Naive thymus-derived CD4-positive, alpha-beta T cell (primary cell): ENCODE measurements at regions not wholly inside any gene's neighbourhood (a gene's known extent, or its start where the extent isn't known, plus 50 kb on each side); places are given as distances from the start of the nearest gene placed in this dataset.

Experiments
- ATAC-seq: fragments of 150-1000 bp; cut with Tn5 transposase; 2 replicates; pipeline ENCODE4 v1.10.0; 2021; ENCODE audit warnings: mild to moderate bottlenecking, moderate library complexity
- CTCF ChIA-PET: fragments of 350-600 bp; sonication (Branson Sonifier 250); formaldehyde crosslinking; loops from one replicate; lab custom pipeline; 2021; ENCODE audit warnings: antibody characterized with exemption; lab: Charles Lee
- POLR2A ChIA-PET: fragments of 350-600 bp; sonication (Branson Sonifier 250); formaldehyde crosslinking; loops from one replicate; lab custom pipeline; 2021; ENCODE audit warnings: antibody characterized with exemption, inconsistent platforms; lab: Charles Lee
- DNase-seq, 9 donors: peaks; one replicate each; pipeline versions ENCODE4 v3.0.0 to v3.0.0-alpha.2; 2020 to 2022; ENCODE audit warnings: mixed read lengths in 1 of 9
- H3K27ac ChIP-seq: one replicate; pipeline ENCODE4 v1.7.0; 2013; ENCODE audit warnings: mild to moderate bottlenecking, low read depth, low read length, moderate library complexity
- H3K27me3 ChIP-seq, 2 donors: one replicate each; pipeline ENCODE4 v1.7.0; 2013; ENCODE audit warnings: low read length in 2 of 2, mild to moderate bottlenecking in 2 of 2, moderate library complexity in 2 of 2; ENCODE audit not compliant: control insufficient read depth in 2 of 2, insufficient read depth in 2 of 2
- H3K36me3 ChIP-seq, 3 experiments: 1 replicate in 2 of 3; 2 replicates in 1 of 3; pipeline ENCODE4 v1.7.0; 2013; ENCODE audit warnings: low read length in 3 of 3, mild to moderate bottlenecking in 3 of 3, moderate library complexity in 1 of 3; ENCODE audit not compliant: insufficient read depth in 3 of 3, control insufficient read depth in 2 of 3
- H3K4me1 ChIP-seq, 2 donors: one replicate each; pipeline ENCODE4 v1.7.0; 2013; ENCODE audit warnings: low read length in 2 of 2, mild to moderate bottlenecking in 2 of 2, moderate library complexity in 1 of 2; ENCODE audit not compliant: control insufficient read depth in 2 of 2, insufficient read depth in 2 of 2
- H3K4me3 ChIP-seq: 2 replicates; pipeline ENCODE4 v1.7.0; 2013; ENCODE audit warnings: mild to moderate bottlenecking, low read length
- H3K9me3 ChIP-seq, 3 experiments: 1 replicate in 2 of 3; 2 replicates in 1 of 3; pipeline ENCODE4 v1.7.0; 2013; ENCODE audit warnings: low read length in 3 of 3; ENCODE audit not compliant: control insufficient read depth in 2 of 3
- H3K27ac Mint-ChIP-seq, 9 donors: one replicate each; pipeline ENCODE4 v1.8.0; 2020 to 2022; ENCODE audit warnings: mixed read lengths in 9 of 9, mild to moderate bottlenecking in 8 of 9, moderate library complexity in 5 of 9, inconsistent platforms in 2 of 9
- H3K27me3 Mint-ChIP-seq, 5 donors: one replicate each; pipeline ENCODE4 v1.8.0; 2021 to 2022; ENCODE audit warnings: mixed read lengths in 5 of 5, mild to moderate bottlenecking in 1 of 5
- H3K36me3 Mint-ChIP-seq, 5 donors: one replicate each; pipeline ENCODE4 v1.8.0; 2020 to 2022; ENCODE audit warnings: mixed read lengths in 5 of 5, mild to moderate bottlenecking in 3 of 5, inconsistent platforms in 1 of 5
- H3K4me1 Mint-ChIP-seq, 7 donors: one replicate each; pipeline ENCODE4 v1.8.0; 2020 to 2022; ENCODE audit warnings: mixed read lengths in 7 of 7, mild to moderate bottlenecking in 3 of 7, inconsistent platforms in 1 of 7
- H3K4me3 Mint-ChIP-seq, 10 donors: one replicate each; pipeline ENCODE4 v1.8.0; 2020 to 2022; ENCODE audit warnings: mild to moderate bottlenecking in 10 of 10, mixed read lengths in 10 of 10, moderate library complexity in 6 of 10, inconsistent platforms in 2 of 10
- H3K9me3 Mint-ChIP-seq, 11 donors: one replicate each; pipeline ENCODE4 v1.8.0; 2020 to 2022; ENCODE audit warnings: mixed read lengths in 11 of 11, mild to moderate bottlenecking in 4 of 11, inconsistent platforms in 1 of 11, moderate library complexity in 1 of 11
- intact Hi-C, 2 donors: fragments of 100-400 bp; cut with micrococcal nuclease; formaldehyde crosslinking; loops; one replicate each; pipeline ENCODE4 v1.15.1; 2023

- Mint-ChIP-seq H3K27ac (no peak overlapping the region), H3K9me3 (peaks cover 0 to 26% (median 6%) of the 10 kb centered on the region in 11 donors), H3K36me3 (no peaks in the 10 kb centered on the region), H3K27me3 (peaks cover 37 to 67% (median 44%) of the 10 kb centered on the region in 5 donors), H3K4me1 (no peaks in the 10 kb centered on the region), H3K4me3 (no peak overlapping the region)
- Histone ChIP-seq H3K27me3 (no peaks in the 10 kb centered on the region), H3K27ac (no peak overlapping the region), H3K9me3 (no peaks in the 10 kb centered on the region), H3K4me1 (no peaks in the 10 kb centered on the region), H3K36me3 (no peaks in the 10 kb centered on the region), H3K4me3 (no peak overlapping the region)
- ATAC-seq (no peak), DNase-seq (no peak)
- ChIA-PET POLR2A (no interaction called here), CTCF (no interaction called here)
- intact Hi-C loops = no loop called here
Observed at GRCh38 chr20:4534315-4534714, 151.9 kb upstream of the PRNP start.

GRCh38 chr20:4533368-4534133, 152.7 kb upstream of the PRNP start:
- POLR2A ChIA-PET = no interaction called here
- Mint-ChIP-seq H3K27ac (no peak overlapping the region), H3K36me3 (peaks cover 0 to 2% (median 0%) of the 10 kb centered on the region in 5 donors), H3K27me3 (peaks cover 41 to 70% (median 48%) of the 10 kb centered on the region in 5 donors), H3K9me3 (peaks cover 0 to 34% (median 9%) of the 10 kb centered on the region in 11 donors), H3K4me1 (no peaks in the 10 kb centered on the region), H3K4me3 (no peak overlapping the region)
- no peak for DNase-seq
- H3K4me3 ChIP-seq = no peak overlapping the region
- no peaks in the 10 kb centered on the region for H3K36me3 ChIP-seq
- no peak for ATAC-seq
- intact Hi-C loops = no loop called here
- no peaks in the 10 kb centered on the region for H3K27me3 ChIP-seq
- H3K9me3 ChIP-seq = no peaks in the 10 kb centered on the region
- H3K4me1 ChIP-seq = no peaks in the 10 kb centered on the region
- CTCF ChIA-PET = no interaction called here
- H3K27ac ChIP-seq = no peak overlapping the region

GRCh38 chr20:4532772-4533171, 153.5 kb upstream of the PRNP start:
- H3K4me3 ChIP-seq = no peak overlapping the region
- no peaks in the 10 kb centered on the region for H3K9me3 ChIP-seq
- CTCF ChIA-PET = no interaction called here
- Mint-ChIP-seq H3K9me3 (peaks cover 0 to 41% (median 14%) of the 10 kb centered on the region in 11 donors), H3K4me1 (no peaks in the 10 kb centered on the region), H3K27ac (no peak overlapping the region), H3K4me3 (no peak overlapping the region), H3K36me3 (peaks cover 0 to 9% (median 0%) of the 10 kb centered on the region in 5 donors), H3K27me3 (peaks cover 40 to 75% (median 51%) of the 10 kb centered on the region in 5 donors)
- H3K4me1 ChIP-seq = no peaks in the 10 kb centered on the region
- H3K36me3 ChIP-seq = no peaks in the 10 kb centered on the region
- POLR2A ChIA-PET = no interaction called here
- no peak for DNase-seq
- no peaks in the 10 kb centered on the region for H3K27me3 ChIP-seq
- no peak overlapping the region for H3K27ac ChIP-seq
- intact Hi-C loops = no loop called here
- no peak for ATAC-seq

GRCh38 chr20:4524792-4525191, 161.5 kb upstream of the PRNP start:
- Mint-ChIP-seq H3K9me3 (peaks cover 2 to 41% (median 20%) of the 10 kb centered on the region in 11 donors), H3K4me1 (no peaks in the 10 kb centered on the region), H3K36me3 (peaks cover 0 to 11% (median 0%) of the 10 kb centered on the region in 5 donors), H3K27me3 (peaks cover 19 to 55% (median 35%) of the 10 kb centered on the region in 5 donors), H3K4me3 (no peak overlapping the region), H3K27ac (no peak overlapping the region)
- Histone ChIP-seq H3K27ac (no peak overlapping the region), H3K27me3 (no peaks in the 10 kb centered on the region), H3K36me3 (no peaks in the 10 kb centered on the region), H3K4me3 (no peak overlapping the region), H3K4me1 (no peaks in the 10 kb centered on the region), H3K9me3 (peaks cover 0 to 6% (median 0%) of the 10 kb centered on the region in 3 experiments)
- DNase-seq (no peak), ATAC-seq (no peak)
- ChIA-PET CTCF (no interaction called here), POLR2A (no interaction called here)
- intact Hi-C loops = no loop called here

- Histone ChIP-seq H3K9me3 (peaks cover 0 to 6% (median 0%) of the 10 kb centered on the region in 3 experiments), H3K27me3 (no peaks in the 10 kb centered on the region), H3K4me3 (no peak overlapping the region), H3K4me1 (no peaks in the 10 kb centered on the region), H3K27ac (no peak overlapping the region), H3K36me3 (no peaks in the 10 kb centered on the region)
- Mint-ChIP-seq H3K4me1 (no peaks in the 10 kb centered on the region), H3K27me3 (peaks cover 22 to 51% (median 35%) of the 10 kb centered on the region in 5 donors), H3K9me3 (peaks cover 2 to 36% (median 18%) of the 10 kb centered on the region in 11 donors), H3K27ac (no peak overlapping the region), H3K36me3 (peaks cover 0 to 11% (median 0%) of the 10 kb centered on the region in 5 donors), H3K4me3 (no peak overlapping the region)
- ChIA-PET POLR2A (no interaction called here), CTCF (no interaction called here)
- DNase-seq (no peak), ATAC-seq (no peak)
- intact Hi-C loops = no loop called here
Observed at GRCh38 chr20:4524307-4524706, 161.9 kb upstream of the PRNP start.

- intact Hi-C loops = no loop called here
- Mint-ChIP-seq H3K9me3 (peaks cover 0 to 16% (median 4%) of the 10 kb centered on the region in 11 donors), H3K27ac (no peak overlapping the region), H3K4me3 (no peak overlapping the region), H3K27me3 (peaks cover 16 to 50% (median 35%) of the 10 kb centered on the region in 5 donors), H3K36me3 (peaks cover 0 to under 1% (median 0%) of the 10 kb centered on the region in 5 donors), H3K4me1 (no peaks in the 10 kb centered on the region)
- no peaks in the 10 kb centered on the region for H3K27me3 ChIP-seq
- no peak for DNase-seq
- peaks cover 0 to 2% (median 0%) of the 10 kb centered on the region in 3 experiments for H3K9me3 ChIP-seq
- no peaks in the 10 kb centered on the region for H3K36me3 ChIP-seq
- no peak overlapping the region for H3K27ac ChIP-seq
- no peak for ATAC-seq
- ChIA-PET POLR2A (no interaction called here), CTCF (interaction anchor here (0.6 kb wide), 1 partner anchor 16 kb away, joined by 3 read pairs; no protein-coding TSS in a partner anchor)
- H3K4me1 ChIP-seq = no peaks in the 10 kb centered on the region
- no peak overlapping the region for H3K4me3 ChIP-seq
Observed at GRCh38 chr20:4522310-4522709, 163.9 kb upstream of the PRNP start.
